Stomach (tissue), 8 donors: ENCODE measurements at regions not wholly inside any gene's neighbourhood (a gene's known extent, or its start where the extent isn't known, plus 50 kb on each side); places are given as distances from the start of the nearest gene placed in this dataset.

Experiments used
- DNase-seq, 2 donors: peaks; one replicate each; pipeline versions ENCODE4 v3.0.0 to v3.0.0-alpha.2; 2013 to 2019
- H3K27ac ChIP-seq, 5 donors: fragments of 200-600 bp in 4 of 5; sonication (generic) in 4 of 5; one replicate each; pipeline ENCODE4 v1.5.1; 2013 to 2019; ENCODE audit warnings: mild to moderate bottlenecking in 1 of 5, moderate library complexity in 1 of 5
- H3K27me3 ChIP-seq, 3 donors: fragments of 200-600 bp; sonication (generic); one replicate each; pipeline ENCODE4 v1.5.1; 2017 to 2019; ENCODE audit warnings: mixed run types in 1 of 3
- H3K36me3 ChIP-seq, 4 donors: fragments of 200-600 bp; sonication (generic); 1 replicate in 3 of 4; 2 replicates in 1 of 4; pipeline ENCODE4 v1.5.1; 2016 to 2019
- H3K4me1 ChIP-seq, 4 donors: fragments of 200-600 bp; sonication (generic); one replicate each; pipeline ENCODE4 v1.5.1; 2016 to 2019
- H3K4me3 ChIP-seq, 4 donors: fragments of 200-600 bp; sonication (generic) in 3 of 4; one replicate each; pipeline ENCODE4 v1.5.1; 2016 to 2019; ENCODE audit warnings: mild to moderate bottlenecking in 1 of 4
- H3K9me3 ChIP-seq, 4 donors: fragments of 200-600 bp; sonication (generic); one replicate each; pipeline ENCODE4 v1.5.1; 2016 to 2019
- EP300 ChIP-seq: sonication (generic); formaldehyde crosslinking; IDR thresholded peaks from one replicate; pipeline ENCODE4 v1.6.1; 2017; ENCODE audit warnings: antibody characterized with exemption
- POLR2A ChIP-seq, 4 donors: fragments of 450-650 bp; IDR thresholded peaks; one replicate each; pipeline ENCODE4 v1.6.1; 2016; ENCODE audit warnings: antibody characterized with exemption in 4 of 4, control low read depth in 2 of 4, mild to moderate bottlenecking in 1 of 4, moderate library complexity in 1 of 4
- POLR2AphosphoS5 ChIP-seq, 3 donors: sonication (generic); formaldehyde crosslinking; IDR thresholded peaks; one replicate each; pipeline ENCODE4 v1.6.1; 2016; ENCODE audit warnings: antibody characterized with exemption in 3 of 3
- WGBS, 5 donors: extraction: QIAGEN DNeasy Blood & Tissue Kit in 3 of 5; methylation state at CpG; one replicate each; pipeline versions ENCODE4 v1.1.5 to v1.1.7; 2013 to 2018; 5-methylcytosine and 5-hydroxymethylcytosine counted together
- intact Hi-C: fragments of 100-400 bp; cut with DNase I; formaldehyde crosslinking; loops from one replicate; pipeline ENCODE4 v1.15.1; 2023; ENCODE audit warnings: low total_unique reads
- TF ChIP-seq, protein P1 (sequence below), 7 experiments: fragments of 450-650 bp in 4 of 7; fragments of 200-600 bp in 3 of 7; sonication (generic) in 3 of 7; IDR thresholded peaks; one replicate each; pipeline ENCODE4 v1.5.1; 2016 to 2019; ENCODE audit warnings: antibody characterized with exemption in 7 of 7, control low read depth in 2 of 7, mild to moderate bottlenecking in 1 of 7
- donor health status: healthy with polysubstance abuse.
- donor health status: Bipolar disorder and iron deficiency.
- donor health status: healthy.

DNA sequence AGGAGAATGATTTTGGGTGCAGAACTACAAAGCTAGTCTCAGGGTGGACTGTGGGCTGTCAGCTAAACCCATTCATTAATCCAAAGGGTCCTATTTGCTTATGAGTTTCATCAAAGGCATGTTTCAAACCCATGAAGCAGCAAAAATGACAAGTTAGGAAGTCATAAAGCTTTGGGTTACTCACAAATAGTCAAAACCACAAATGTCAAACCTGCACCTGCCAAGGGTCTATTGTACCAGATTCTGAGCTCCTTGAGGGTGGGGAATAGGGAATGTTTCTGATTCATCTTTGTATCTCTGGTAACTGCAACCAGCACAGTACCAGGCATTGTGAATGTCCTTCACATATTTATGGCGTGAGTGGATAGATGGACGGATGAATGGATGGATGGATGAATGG lies 317.7 kb downstream of the MAF start:
- 91 to 96% (median 94%) methylated on average over 2 of the region's 2 CpGs for WGBS, 5 donors
- DNase-seq, result no peak
- TF ChIP-seq POLR2AphosphoS5 (IDR thresholded peaks at IDR 0.05), result no peak
- no peak for TF ChIP-seq EP300
- no peak for TF ChIP-seq POLR2A (IDR thresholded peaks at IDR 0.05)
- TF ChIP-seq, protein P1, sequence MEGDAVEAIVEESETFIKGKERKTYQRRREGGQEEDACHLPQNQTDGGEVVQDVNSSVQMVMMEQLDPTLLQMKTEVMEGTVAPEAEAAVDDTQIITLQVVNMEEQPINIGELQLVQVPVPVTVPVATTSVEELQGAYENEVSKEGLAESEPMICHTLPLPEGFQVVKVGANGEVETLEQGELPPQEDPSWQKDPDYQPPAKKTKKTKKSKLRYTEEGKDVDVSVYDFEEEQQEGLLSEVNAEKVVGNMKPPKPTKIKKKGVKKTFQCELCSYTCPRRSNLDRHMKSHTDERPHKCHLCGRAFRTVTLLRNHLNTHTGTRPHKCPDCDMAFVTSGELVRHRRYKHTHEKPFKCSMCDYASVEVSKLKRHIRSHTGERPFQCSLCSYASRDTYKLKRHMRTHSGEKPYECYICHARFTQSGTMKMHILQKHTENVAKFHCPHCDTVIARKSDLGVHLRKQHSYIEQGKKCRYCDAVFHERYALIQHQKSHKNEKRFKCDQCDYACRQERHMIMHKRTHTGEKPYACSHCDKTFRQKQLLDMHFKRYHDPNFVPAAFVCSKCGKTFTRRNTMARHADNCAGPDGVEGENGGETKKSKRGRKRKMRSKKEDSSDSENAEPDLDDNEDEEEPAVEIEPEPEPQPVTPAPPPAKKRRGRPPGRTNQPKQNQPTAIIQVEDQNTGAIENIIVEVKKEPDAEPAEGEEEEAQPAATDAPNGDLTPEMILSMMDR (IDR thresholded peaks at IDR 0.05), result no peak
- Histone ChIP-seq H3K36me3 (no peaks in the 10 kb centered on the region), H3K4me1 (peaks cover 6 to 25% (median 17%) of the 10 kb centered on the region in 4 donors), H3K9me3 (no peaks in the 10 kb centered on the region), H3K27ac (no peak overlapping the region), H3K4me3 (no peak overlapping the region), H3K27me3 (no peaks in the 10 kb centered on the region)
- intact Hi-C loops, result no loop called here

DNA sequence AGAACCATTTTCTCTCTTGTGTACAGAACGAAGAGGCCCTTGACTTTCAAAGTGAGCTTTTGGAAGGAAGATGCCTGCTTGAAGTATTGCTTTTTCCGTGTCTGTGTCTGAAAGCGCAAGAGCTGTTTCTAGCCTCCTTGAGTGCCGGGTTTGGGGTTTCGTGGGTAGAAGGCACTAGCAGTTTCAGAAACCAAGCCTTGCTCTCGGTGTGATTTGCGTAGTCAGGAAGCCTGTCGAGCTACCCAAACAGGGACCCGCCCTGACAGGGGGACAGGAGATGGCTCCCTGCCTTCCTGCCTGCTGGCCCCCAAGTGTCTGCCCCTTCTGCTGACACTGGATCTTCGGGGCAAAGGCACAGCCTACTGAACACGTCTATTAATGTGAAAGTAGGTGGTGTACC lies 322.0 kb downstream of the MAF start:
- peak in 1 of 2 donors; percentile 44 for DNase-seq
- TF ChIP-seq EP300, result no peak
- TF ChIP-seq POLR2AphosphoS5 (IDR thresholded peaks at IDR 0.05), result no peak
- TF ChIP-seq, protein P1 (IDR thresholded peaks at IDR 0.05), result no peak
- no peak for TF ChIP-seq POLR2A (IDR thresholded peaks at IDR 0.05)
- no peaks in the 10 kb centered on the region for H3K4me1 ChIP-seq
- no peaks in the 10 kb centered on the region for H3K27me3 ChIP-seq
- 79 to 83% (median 80%) methylated on average over 11 of the region's 11 CpGs for WGBS, 5 donors
- intact Hi-C loops, result no loop called here
- no peak overlapping the region for H3K4me3 ChIP-seq
- H3K9me3 ChIP-seq, result no peaks in the 10 kb centered on the region
- H3K27ac ChIP-seq, result peak overlapping the region in 1 of 5 donors; percentile 50
- no peaks in the 10 kb centered on the region for H3K36me3 ChIP-seq

DNA sequence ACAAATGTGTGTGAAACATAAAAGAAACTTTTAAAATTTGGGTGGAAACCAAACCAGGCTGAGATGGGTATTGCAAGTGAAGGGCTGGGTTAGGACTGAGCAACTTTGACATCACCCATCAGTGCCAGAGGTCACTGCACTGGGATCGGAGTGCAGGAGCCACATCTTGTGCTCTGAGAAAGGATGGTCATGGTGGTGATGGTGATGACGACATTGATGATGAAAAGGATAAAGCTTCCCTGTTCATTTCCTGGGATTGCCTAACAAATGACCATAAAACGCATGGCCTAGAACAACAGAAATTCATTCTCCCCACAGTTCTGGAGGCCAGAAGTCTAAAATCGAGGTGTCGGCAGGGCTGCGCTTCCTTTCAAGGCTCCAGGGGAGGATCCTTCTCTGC lies 324.0 kb downstream of the MAF start:
- TF ChIP-seq, protein P1 (IDR thresholded peaks at IDR 0.05), result no peak
- TF ChIP-seq POLR2A (IDR thresholded peaks at IDR 0.05), result no peak
- TF ChIP-seq EP300, result no peak
- TF ChIP-seq POLR2AphosphoS5 (IDR thresholded peaks at IDR 0.05), result no peak

DNA sequence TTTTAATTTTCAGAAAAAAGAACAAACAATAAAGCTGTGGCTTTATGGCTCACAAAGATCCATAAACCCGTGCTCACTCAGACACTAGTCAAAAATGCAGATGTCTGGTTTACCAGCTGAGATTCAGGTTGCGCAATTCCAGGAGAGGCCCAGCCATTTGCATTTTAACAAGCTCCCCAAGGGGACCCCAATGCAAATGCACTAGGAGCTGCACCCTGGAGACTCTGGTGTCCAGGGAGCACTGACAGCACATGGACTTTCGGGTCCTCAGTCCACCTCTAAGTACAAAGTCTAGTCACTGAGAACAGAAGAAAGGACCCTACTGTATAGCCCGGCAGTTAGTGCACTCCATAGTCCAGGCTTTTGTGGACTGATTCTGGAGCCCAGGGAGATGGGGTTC lies 326.3 kb downstream of the MAF start:
- intact Hi-C loops, result no loop called here
- Histone ChIP-seq H3K27ac (no peak overlapping the region), H3K4me3 (no peak overlapping the region), H3K4me1 (no peaks in the 10 kb centered on the region), H3K9me3 (no peaks in the 10 kb centered on the region), H3K36me3 (no peaks in the 10 kb centered on the region), H3K27me3 (no peaks in the 10 kb centered on the region)
- no peak for DNase-seq
- 92 to 98% (median 96%) methylated on average over 4 of the region's 4 CpGs for WGBS, 5 donors
- TF ChIP-seq EP300, result no peak

More for the DNA sequence above, 324.0 kb downstream of the MAF start:
- Histone ChIP-seq H3K27ac (no peak overlapping the region), H3K4me1 (no peaks in the 10 kb centered on the region), H3K27me3 (no peaks in the 10 kb centered on the region), H3K4me3 (no peak overlapping the region), H3K9me3 (no peaks in the 10 kb centered on the region), H3K36me3 (no peaks in the 10 kb centered on the region)
- intact Hi-C loops, result no loop called here
- WGBS, 5 donors, result 84 to 96% (median 90%) methylated on average over 6 of the region's 6 CpGs
- DNase-seq, result no peak

DNA sequence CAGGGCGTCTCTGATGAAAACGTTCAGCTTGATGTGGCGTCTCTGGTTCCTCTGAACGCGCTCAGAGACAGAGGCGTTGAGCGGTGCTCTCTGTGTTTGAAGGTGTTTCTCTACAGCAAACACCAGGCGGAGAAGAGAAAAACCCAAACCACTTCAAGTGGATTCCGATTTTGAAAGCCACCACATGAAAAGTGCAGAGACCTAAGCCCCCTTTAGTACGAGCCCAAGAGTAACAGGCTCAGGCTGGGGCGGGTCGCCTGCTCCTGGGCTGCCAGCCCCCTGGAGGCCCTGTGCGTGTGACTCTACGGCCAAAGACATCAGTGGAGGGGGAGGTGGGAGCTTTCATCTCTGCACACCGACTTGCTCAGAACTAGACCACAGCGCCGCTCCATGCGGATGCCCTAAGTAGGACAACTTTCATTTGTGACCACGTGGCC lies 328.4 kb downstream of the MAF start:
- WGBS, 5 donors, result 85 to 90% (median 87%) methylated on average over 19 of the region's 19 CpGs
- DNase-seq, result peak in 1 of 2 donors; percentile 41
- H3K4me1 ChIP-seq, result no peaks in the 10 kb centered on the region
- intact Hi-C loops, result no loop called here
- no peak overlapping the region for H3K27ac ChIP-seq
- TF ChIP-seq POLR2AphosphoS5 (IDR thresholded peaks at IDR 0.05), result no peak
- TF ChIP-seq, protein P1 (IDR thresholded peaks at IDR 0.05), result no peak
- no peak for TF ChIP-seq EP300
- TF ChIP-seq POLR2A (IDR thresholded peaks at IDR 0.05), result no peak
- H3K9me3 ChIP-seq, result no peaks in the 10 kb centered on the region
- no peaks in the 10 kb centered on the region for H3K36me3 ChIP-seq
- no peak overlapping the region for H3K4me3 ChIP-seq
- no peaks in the 10 kb centered on the region for H3K27me3 ChIP-seq
